H1 (cell line): ENCODE measurements at regions not wholly inside any gene's neighbourhood (a gene's known extent, or its start where the extent isn't known, plus 50 kb on each side); places are given as distances from the start of the nearest gene placed in this dataset.

Experiments used
- BACH1 ChIP-seq: IDR thresholded peaks from 2 replicates; pipeline ENCODE4 v1.6.1; 2012; ENCODE audit warnings: low read length, improper control_type of control experiment
- CEBPB ChIP-seq: IDR thresholded peaks from 2 replicates; pipeline ENCODE4 v1.6.1; 2012; ENCODE audit warnings: low read depth, low read length
- EP300 ChIP-seq, 2 experiments: IDR thresholded peaks; 1 replicate in 1 of 2; 2 replicates in 1 of 2; pipeline ENCODE4 v1.6.1; 2011 to 2012; ENCODE audit warnings: low read depth in 2 of 2, low read length in 2 of 2, mild to moderate bottlenecking in 2 of 2, borderline replicate concordance in 1 of 2, inconsistent platforms in 1 of 2, moderate library complexity in 1 of 2
- SRF ChIP-seq: IDR thresholded peaks from 2 replicates; pipeline ENCODE4 v1.6.1; 2011; ENCODE audit warnings: mild to moderate bottlenecking, low read depth, low read length, moderate library complexity
- TF ChIP-seq, protein P1 (sequence below): fragments of 300-600 bp; sonication (generic); IDR thresholded peaks from 2 replicates; pipeline ENCODE4 v1.7.1; 2012; ENCODE audit warnings: low read length, moderate library complexity, mild to moderate bottlenecking, inconsistent platforms; ENCODE audit not compliant: insufficient replicate concordance

DNA sequence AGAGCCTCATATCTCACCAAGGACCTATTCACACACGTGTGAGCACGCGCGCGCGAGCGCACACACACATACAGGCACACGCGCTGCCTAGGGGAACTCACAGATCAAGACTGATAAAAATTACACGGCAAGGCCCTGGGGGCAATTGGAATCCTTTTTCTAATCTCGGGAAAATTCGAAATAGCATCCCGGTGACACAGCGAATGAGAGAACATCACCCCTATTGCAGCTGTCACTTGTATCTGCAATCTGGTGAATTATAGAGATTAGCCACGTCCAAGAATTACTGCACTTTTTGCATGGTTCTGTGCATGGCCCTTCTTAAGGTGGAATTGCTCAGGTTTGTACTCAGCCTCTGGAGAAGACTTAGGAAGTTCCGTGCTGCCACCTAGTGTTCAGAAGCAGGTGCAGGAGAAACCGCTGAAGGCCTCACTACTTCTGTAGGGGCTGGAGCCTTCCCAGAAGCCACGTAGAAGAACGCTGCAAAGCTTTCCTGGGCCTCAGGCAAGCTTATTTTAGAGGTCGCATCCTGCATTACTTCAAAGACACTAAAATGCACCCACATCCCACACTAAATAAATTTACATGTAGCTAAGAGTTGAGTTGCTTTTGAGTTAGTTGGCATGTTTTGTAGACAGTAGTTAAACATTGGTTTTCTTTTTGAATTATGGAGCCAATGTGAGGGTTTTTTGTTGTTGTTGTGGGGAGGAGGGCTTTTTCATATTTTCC, 229.2 kb upstream of the CAMK1G start (continued):
- TF ChIP-seq, protein P1, sequence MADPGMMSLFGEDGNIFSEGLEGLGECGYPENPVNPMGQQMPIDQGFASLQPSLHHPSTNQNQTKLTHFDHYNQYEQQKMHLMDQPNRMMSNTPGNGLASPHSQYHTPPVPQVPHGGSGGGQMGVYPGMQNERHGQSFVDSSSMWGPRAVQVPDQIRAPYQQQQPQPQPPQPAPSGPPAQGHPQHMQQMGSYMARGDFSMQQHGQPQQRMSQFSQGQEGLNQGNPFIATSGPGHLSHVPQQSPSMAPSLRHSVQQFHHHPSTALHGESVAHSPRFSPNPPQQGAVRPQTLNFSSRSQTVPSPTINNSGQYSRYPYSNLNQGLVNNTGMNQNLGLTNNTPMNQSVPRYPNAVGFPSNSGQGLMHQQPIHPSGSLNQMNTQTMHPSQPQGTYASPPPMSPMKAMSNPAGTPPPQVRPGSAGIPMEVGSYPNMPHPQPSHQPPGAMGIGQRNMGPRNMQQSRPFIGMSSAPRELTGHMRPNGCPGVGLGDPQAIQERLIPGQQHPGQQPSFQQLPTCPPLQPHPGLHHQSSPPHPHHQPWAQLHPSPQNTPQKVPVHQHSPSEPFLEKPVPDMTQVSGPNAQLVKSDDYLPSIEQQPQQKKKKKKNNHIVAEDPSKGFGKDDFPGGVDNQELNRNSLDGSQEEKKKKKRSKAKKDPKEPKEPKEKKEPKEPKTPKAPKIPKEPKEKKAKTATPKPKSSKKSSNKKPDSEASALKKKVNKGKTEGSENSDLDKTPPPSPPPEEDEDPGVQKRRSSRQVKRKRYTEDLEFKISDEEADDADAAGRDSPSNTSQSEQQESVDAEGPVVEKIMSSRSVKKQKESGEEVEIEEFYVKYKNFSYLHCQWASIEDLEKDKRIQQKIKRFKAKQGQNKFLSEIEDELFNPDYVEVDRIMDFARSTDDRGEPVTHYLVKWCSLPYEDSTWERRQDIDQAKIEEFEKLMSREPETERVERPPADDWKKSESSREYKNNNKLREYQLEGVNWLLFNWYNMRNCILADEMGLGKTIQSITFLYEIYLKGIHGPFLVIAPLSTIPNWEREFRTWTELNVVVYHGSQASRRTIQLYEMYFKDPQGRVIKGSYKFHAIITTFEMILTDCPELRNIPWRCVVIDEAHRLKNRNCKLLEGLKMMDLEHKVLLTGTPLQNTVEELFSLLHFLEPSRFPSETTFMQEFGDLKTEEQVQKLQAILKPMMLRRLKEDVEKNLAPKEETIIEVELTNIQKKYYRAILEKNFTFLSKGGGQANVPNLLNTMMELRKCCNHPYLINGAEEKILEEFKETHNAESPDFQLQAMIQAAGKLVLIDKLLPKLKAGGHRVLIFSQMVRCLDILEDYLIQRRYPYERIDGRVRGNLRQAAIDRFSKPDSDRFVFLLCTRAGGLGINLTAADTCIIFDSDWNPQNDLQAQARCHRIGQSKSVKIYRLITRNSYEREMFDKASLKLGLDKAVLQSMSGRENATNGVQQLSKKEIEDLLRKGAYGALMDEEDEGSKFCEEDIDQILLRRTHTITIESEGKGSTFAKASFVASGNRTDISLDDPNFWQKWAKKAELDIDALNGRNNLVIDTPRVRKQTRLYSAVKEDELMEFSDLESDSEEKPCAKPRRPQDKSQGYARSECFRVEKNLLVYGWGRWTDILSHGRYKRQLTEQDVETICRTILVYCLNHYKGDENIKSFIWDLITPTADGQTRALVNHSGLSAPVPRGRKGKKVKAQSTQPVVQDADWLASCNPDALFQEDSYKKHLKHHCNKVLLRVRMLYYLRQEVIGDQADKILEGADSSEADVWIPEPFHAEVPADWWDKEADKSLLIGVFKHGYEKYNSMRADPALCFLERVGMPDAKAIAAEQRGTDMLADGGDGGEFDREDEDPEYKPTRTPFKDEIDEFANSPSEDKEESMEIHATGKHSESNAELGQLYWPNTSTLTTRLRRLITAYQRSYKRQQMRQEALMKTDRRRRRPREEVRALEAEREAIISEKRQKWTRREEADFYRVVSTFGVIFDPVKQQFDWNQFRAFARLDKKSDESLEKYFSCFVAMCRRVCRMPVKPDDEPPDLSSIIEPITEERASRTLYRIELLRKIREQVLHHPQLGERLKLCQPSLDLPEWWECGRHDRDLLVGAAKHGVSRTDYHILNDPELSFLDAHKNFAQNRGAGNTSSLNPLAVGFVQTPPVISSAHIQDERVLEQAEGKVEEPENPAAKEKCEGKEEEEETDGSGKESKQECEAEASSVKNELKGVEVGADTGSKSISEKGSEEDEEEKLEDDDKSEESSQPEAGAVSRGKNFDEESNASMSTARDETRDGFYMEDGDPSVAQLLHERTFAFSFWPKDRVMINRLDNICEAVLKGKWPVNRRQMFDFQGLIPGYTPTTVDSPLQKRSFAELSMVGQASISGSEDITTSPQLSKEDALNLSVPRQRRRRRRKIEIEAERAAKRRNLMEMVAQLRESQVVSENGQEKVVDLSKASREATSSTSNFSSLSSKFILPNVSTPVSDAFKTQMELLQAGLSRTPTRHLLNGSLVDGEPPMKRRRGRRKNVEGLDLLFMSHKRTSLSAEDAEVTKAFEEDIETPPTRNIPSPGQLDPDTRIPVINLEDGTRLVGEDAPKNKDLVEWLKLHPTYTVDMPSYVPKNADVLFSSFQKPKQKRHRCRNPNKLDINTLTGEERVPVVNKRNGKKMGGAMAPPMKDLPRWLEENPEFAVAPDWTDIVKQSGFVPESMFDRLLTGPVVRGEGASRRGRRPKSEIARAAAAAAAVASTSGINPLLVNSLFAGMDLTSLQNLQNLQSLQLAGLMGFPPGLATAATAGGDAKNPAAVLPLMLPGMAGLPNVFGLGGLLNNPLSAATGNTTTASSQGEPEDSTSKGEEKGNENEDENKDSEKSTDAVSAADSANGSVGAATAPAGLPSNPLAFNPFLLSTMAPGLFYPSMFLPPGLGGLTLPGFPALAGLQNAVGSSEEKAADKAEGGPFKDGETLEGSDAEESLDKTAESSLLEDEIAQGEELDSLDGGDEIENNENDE, result no peak
- TF ChIP-seq SRF, result no peak
- no peak for TF ChIP-seq EP300 (IDR thresholded peaks at IDR 0.05; ENCODE audit: borderline replicate concordance in 1 of 2, low read depth in 2 of 2, low read length in 2 of 2)
- TF ChIP-seq CEBPB, result no peak
- no peak for TF ChIP-seq BACH1
